CD14-positive monocyte (primary cell): ENCODE measurements at regions not wholly inside any gene's neighbourhood (a gene's known extent, or its start where the extent isn't known, plus 50 kb on each side); places are given as distances from the start of the nearest gene placed in this dataset.
A peak's percentile ranks its signal among the peaks of the same experiment; 100 is the strongest.

Source experiments
- DNase-seq, 3 donors: peaks; one replicate each; pipeline ENCODE4 v3.0.0-alpha.2; 2011 to 2022
- H2AFZ ChIP-seq: 2 replicates; pipeline ENCODE4 v1.6.0; 2012; ENCODE audit warnings: mild to moderate bottlenecking, low read depth, low read length, inconsistent platforms; ENCODE audit not compliant: insufficient read depth, poor library complexity, severe bottlenecking
- H3K27ac ChIP-seq, 2 donors: 1 replicate in 1 of 2; 2 replicates in 1 of 2; pipeline ENCODE4 v1.5.1; 2012 to 2013; ENCODE audit warnings: low read length in 2 of 2, control low read depth in 1 of 2, inconsistent platforms in 1 of 2, low read depth in 1 of 2, mild to moderate bottlenecking in 1 of 2
- H3K27me3 ChIP-seq, 2 donors: one replicate each; pipeline versions ENCODE4 v1.6.0 to v1.6.1; 2011 to 2013; ENCODE audit warnings: low read length in 2 of 2; ENCODE audit not compliant: control insufficient read depth in 2 of 2, insufficient read depth in 2 of 2
- H3K36me3 ChIP-seq, 2 donors: replicated peaks in 1 of 2; 1 replicate in 1 of 2; 2 replicates in 1 of 2; pipeline versions ENCODE4 v1.5.1 to v1.6.1; 2012 to 2013; ENCODE audit warnings: low read length in 2 of 2, control low read depth in 1 of 2, inconsistent platforms in 1 of 2, mild to moderate bottlenecking in 1 of 2; ENCODE audit not compliant: insufficient read depth in 2 of 2, control insufficient read depth in 1 of 2
- H3K4me1 ChIP-seq, 2 donors: 1 replicate in 1 of 2; 2 replicates in 1 of 2; pipeline versions ENCODE4 v1.5.1 to v1.6.1; 2012 to 2013; ENCODE audit warnings: low read length in 2 of 2, control low read depth in 1 of 2, inconsistent platforms in 1 of 2, mild to moderate bottlenecking in 1 of 2, moderate library complexity in 1 of 2; ENCODE audit not compliant: insufficient read depth in 2 of 2, control insufficient read depth in 1 of 2
- H3K4me2 ChIP-seq: replicated peaks from 2 replicates; pipeline ENCODE3; 2012; ENCODE audit warnings: low read length, moderate library complexity, mild to moderate bottlenecking; ENCODE audit not compliant: poor library complexity, severe bottlenecking; ENCODE audit errors: extremely low read depth
- H3K4me3 ChIP-seq, 3 experiments: fragments of 200-600 bp in 1 of 3; sonication (generic) in 1 of 3; replicated peaks in 1 of 3; 1 replicate in 2 of 3; 2 replicates in 1 of 3; pipeline ENCODE4 v1.5.1; 2011 to 2013; ENCODE audit warnings: low read length in 3 of 3, mild to moderate bottlenecking in 3 of 3, control low read depth in 2 of 3, low read depth in 2 of 3, inconsistent platforms in 1 of 3, moderate library complexity in 1 of 3
- H3K79me2 ChIP-seq: 2 replicates; pipeline ENCODE4 v1.6.0; 2012; ENCODE audit warnings: mild to moderate bottlenecking, control low read depth, inconsistent platforms, low read length, moderate library complexity; ENCODE audit not compliant: insufficient read depth
- H3K9ac ChIP-seq: 2 replicates; pipeline ENCODE4 v1.6.0; 2017; ENCODE audit warnings: low read length, mild to moderate bottlenecking; ENCODE audit not compliant: insufficient read depth, poor library complexity, severe bottlenecking
- H3K9me3 ChIP-seq, 2 donors: replicated peaks in 1 of 2; 1 replicate in 1 of 2; 2 replicates in 1 of 2; pipeline versions ENCODE4 v1.5.1 to v1.6.1; 2012 to 2013; ENCODE audit warnings: low read length in 2 of 2, control low read depth in 1 of 2; ENCODE audit not compliant: control insufficient read depth in 1 of 2, insufficient read depth in 1 of 2
- H4K20me1 ChIP-seq: 2 replicates; pipeline ENCODE4 v1.6.0; 2012; ENCODE audit warnings: mild to moderate bottlenecking, low read length, control low read depth, moderate library complexity; ENCODE audit not compliant: insufficient read depth
- H3K27ac Mint-ChIP-seq, 7 donors: one replicate each; pipeline ENCODE4 v1.8.0; 2020; ENCODE audit warnings: mild to moderate bottlenecking in 7 of 7, mixed read lengths in 7 of 7, moderate library complexity in 6 of 7, inconsistent platforms in 2 of 7
- H3K27me3 Mint-ChIP-seq, 3 donors: one replicate each; pipeline ENCODE4 v1.8.0; 2021 to 2022; ENCODE audit warnings: low read depth in 3 of 3, mild to moderate bottlenecking in 3 of 3, mixed read lengths in 3 of 3, moderate library complexity in 3 of 3, inconsistent platforms in 1 of 3
- H3K36me3 Mint-ChIP-seq, 2 donors: one replicate each; pipeline ENCODE4 v1.8.0; 2020; ENCODE audit warnings: mixed read lengths in 2 of 2, inconsistent platforms in 1 of 2, mild to moderate bottlenecking in 1 of 2
- H3K4me1 Mint-ChIP-seq: one replicate; pipeline ENCODE4 v1.8.0; 2020; ENCODE audit warnings: mild to moderate bottlenecking, mixed read lengths
- H3K4me3 Mint-ChIP-seq, 2 donors: one replicate each; pipeline ENCODE4 v1.8.0; 2020; ENCODE audit warnings: mild to moderate bottlenecking in 2 of 2, mixed read lengths in 2 of 2, moderate library complexity in 1 of 2
- H3K9me3 Mint-ChIP-seq, 7 donors: one replicate each; pipeline ENCODE4 v1.8.0; 2020 to 2022; ENCODE audit warnings: mixed read lengths in 7 of 7, mild to moderate bottlenecking in 6 of 7, moderate library complexity in 6 of 7, inconsistent platforms in 2 of 7
- whole genome bisulfite sequencing: methylation state at CpG from one replicate; pipeline ENCODE4 v1.1.5; 2013; ENCODE audit warnings: missing lambda C conversion rate; ENCODE audit not compliant: insufficient coverage; 5-methylcytosine and 5-hydroxymethylcytosine counted together
- intact Hi-C, 2 donors: fragments of 100-400 bp; cut with micrococcal nuclease; formaldehyde crosslinking; loops; one replicate each; pipeline versions ENCODE4 v1.15.0 to v1.15.1; 2023
- TF ChIP-seq, protein P1 (sequence below): fragments of 200-600 bp; IDR thresholded peaks from one replicate; pipeline ENCODE4 v1.8.0; 2022; ENCODE audit warnings: antibody characterized with exemption, mild to moderate bottlenecking

DNA sequence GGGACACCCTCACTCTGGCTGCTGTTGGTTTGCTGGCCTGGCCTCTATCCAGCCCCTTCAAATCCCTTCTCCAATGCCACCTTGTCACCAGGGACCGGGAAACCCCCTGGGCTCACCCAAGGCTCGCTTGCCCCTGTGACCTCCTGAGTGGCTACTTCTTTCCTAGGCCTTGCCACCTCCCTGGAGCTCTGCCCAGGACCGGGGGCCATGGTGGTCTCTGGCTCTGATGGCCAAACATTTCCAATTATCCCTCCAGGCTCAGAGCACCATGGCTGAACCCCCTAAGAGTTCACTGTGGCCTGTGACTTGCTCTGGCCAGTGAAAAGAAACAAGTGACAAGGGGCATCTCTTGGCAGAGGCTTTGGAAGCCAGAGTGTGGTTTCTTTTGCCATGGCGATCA, 237.6 kb downstream of the TFCP2L1 start:
- DNase-seq = no peak
- H3K27me3 Mint-ChIP-seq = peaks cover 0 to 16% (median 0%) of the 10 kb centered on the region in 3 donors
- H3K4me1 Mint-ChIP-seq = no peaks in the 10 kb centered on the region
- Histone ChIP-seq H3K27me3 (no peaks in the 10 kb centered on the region), H3K79me2 (no peaks in the 10 kb centered on the region), H3K9ac (no peak overlapping the region), H3K4me3 (no peak overlapping the region), H3K4me2 (no peak overlapping the region), H3K9me3 (no peaks in the 10 kb centered on the region), H4K20me1 (no peaks in the 10 kb centered on the region), H3K27ac (no peak overlapping the region), H2AFZ (no peak overlapping the region), H3K4me1 (no peaks in the 10 kb centered on the region), H3K36me3 (no peaks in the 10 kb centered on the region)
- H3K4me3 Mint-ChIP-seq = no peak overlapping the region
- no peaks in the 10 kb centered on the region for H3K36me3 Mint-ChIP-seq
- H3K27ac Mint-ChIP-seq = peak overlapping the region in 1 of 7 donors; percentile 11
- H3K9me3 Mint-ChIP-seq = peaks cover 0 to 11% (median 2%) of the 10 kb centered on the region in 7 donors
- TF ChIP-seq, protein P1, sequence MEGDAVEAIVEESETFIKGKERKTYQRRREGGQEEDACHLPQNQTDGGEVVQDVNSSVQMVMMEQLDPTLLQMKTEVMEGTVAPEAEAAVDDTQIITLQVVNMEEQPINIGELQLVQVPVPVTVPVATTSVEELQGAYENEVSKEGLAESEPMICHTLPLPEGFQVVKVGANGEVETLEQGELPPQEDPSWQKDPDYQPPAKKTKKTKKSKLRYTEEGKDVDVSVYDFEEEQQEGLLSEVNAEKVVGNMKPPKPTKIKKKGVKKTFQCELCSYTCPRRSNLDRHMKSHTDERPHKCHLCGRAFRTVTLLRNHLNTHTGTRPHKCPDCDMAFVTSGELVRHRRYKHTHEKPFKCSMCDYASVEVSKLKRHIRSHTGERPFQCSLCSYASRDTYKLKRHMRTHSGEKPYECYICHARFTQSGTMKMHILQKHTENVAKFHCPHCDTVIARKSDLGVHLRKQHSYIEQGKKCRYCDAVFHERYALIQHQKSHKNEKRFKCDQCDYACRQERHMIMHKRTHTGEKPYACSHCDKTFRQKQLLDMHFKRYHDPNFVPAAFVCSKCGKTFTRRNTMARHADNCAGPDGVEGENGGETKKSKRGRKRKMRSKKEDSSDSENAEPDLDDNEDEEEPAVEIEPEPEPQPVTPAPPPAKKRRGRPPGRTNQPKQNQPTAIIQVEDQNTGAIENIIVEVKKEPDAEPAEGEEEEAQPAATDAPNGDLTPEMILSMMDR = no peak
- intact Hi-C loops = no loop called here
- 83% methylated on average over 3 of the region's 4 CpGs for WGBS

DNA sequence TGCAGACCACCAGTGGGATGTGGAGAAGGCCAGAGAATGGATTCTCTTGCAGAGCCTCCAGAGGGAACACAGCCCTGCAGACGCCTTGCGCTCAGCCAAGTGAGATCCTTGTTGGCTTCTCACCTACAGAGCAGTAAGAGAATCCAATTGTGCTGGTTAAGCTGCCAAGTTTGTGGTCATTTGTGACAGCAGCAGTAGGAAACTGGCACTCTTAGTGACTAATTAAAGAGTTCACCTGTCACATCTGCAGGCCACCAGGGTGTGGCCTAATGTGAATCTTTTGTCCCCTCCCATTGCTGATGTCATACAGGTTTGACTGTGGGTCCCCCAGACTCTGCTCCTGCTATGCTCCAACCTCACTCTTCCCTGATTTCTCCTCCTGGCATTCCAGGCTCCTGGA, 235.9 kb downstream of the TFCP2L1 start:
- H3K36me3 ChIP-seq = no peaks in the 10 kb centered on the region
- intact Hi-C loops = no loop called here
- no peak overlapping the region for H3K4me3 ChIP-seq
- H3K9ac ChIP-seq = no peak overlapping the region
- no peaks in the 10 kb centered on the region for H3K4me1 ChIP-seq
- H3K79me2 ChIP-seq = no peaks in the 10 kb centered on the region
- Mint-ChIP-seq H3K4me1 (no peaks in the 10 kb centered on the region), H3K27me3 (peaks cover 0 to 10% (median 0%) of the 10 kb centered on the region in 3 donors), H3K4me3 (no peak overlapping the region), H3K27ac (no peak overlapping the region), H3K36me3 (no peaks in the 10 kb centered on the region), H3K9me3 (peaks cover 0 to 12% (median 8%) of the 10 kb centered on the region in 7 donors)
- no peak overlapping the region for H2AFZ ChIP-seq
- no peaks in the 10 kb centered on the region for H3K27me3 ChIP-seq
- H3K9me3 ChIP-seq = no peaks in the 10 kb centered on the region
- H4K20me1 ChIP-seq = no peaks in the 10 kb centered on the region
- no peak overlapping the region for H3K4me2 ChIP-seq
- TF ChIP-seq, protein P1 = no peak
- 100% methylated on average over 2 of the region's 2 CpGs for WGBS
- H3K27ac ChIP-seq = no peak overlapping the region
- no peak for DNase-seq
